Mesothelial cell of epicardium (in vitro differentiated cells): ENCODE measurements at regions not wholly inside any gene's neighbourhood (a gene's known extent, or its start where the extent isn't known, plus 50 kb on each side); places are given as distances from the start of the nearest gene placed in this dataset.

Experiments used
- DNase-seq, 2 experiments: peaks; one replicate each; pipeline ENCODE4 v3.0.0; 2021; ENCODE audit warnings: low spot score in 2 of 2; ENCODE audit not compliant: unreplicated experiment in 2 of 2
- H3K27ac Mint-ChIP-seq: 2 replicates; pipeline ENCODE4 v1.8.0; 2021; ENCODE audit warnings: mixed read lengths
- H3K27me3 Mint-ChIP-seq: 2 replicates; pipeline ENCODE4 v1.8.0; 2021; ENCODE audit warnings: low read depth, mixed read lengths
- H3K36me3 Mint-ChIP-seq: 2 replicates; pipeline ENCODE4 v1.8.0; 2021; ENCODE audit warnings: mixed read lengths
- H3K4me1 Mint-ChIP-seq: 2 replicates; pipeline ENCODE4 v1.8.0; 2021; ENCODE audit warnings: mixed read lengths
- H3K4me3 Mint-ChIP-seq: 2 replicates; pipeline ENCODE4 v1.8.0; 2021; ENCODE audit warnings: mild to moderate bottlenecking, moderate library complexity, mixed read lengths
- H3K9me3 Mint-ChIP-seq: 2 replicates; pipeline ENCODE4 v1.8.0; 2021; ENCODE audit warnings: mixed read lengths
- CTCF ChIP-seq: fragments of 200-600 bp; sonication (generic); IDR thresholded peaks from one replicate; pipeline ENCODE4 v1.5.0; 2021; ENCODE audit warnings: antibody characterized with exemption; ENCODE audit not compliant: unreplicated experiment

- Mint-ChIP-seq H3K27me3 (no peaks in the 10 kb centered on the region), H3K9me3 (peaks cover 10% of the 10 kb centered on the region), H3K27ac (no peak overlapping the region), H3K36me3 (no peaks in the 10 kb centered on the region), H3K4me1 (peaks cover 21% of the 10 kb centered on the region), H3K4me3 (no peak overlapping the region)
- TF ChIP-seq CTCF: no peak
- DNase-seq: no peak
Measured at GRCh38 chr3:70840106-70840870, 527.9 kb upstream of the MDFIC2 start.

GRCh38 chr3:70833239-70833960 is 521.0 kb upstream of the MDFIC2 start:
- Mint-ChIP-seq H3K27me3 (no peaks in the 10 kb centered on the region), H3K36me3 (no peaks in the 10 kb centered on the region), H3K9me3 (peaks cover 10% of the 10 kb centered on the region), H3K4me1 (peaks cover 17% of the 10 kb centered on the region), H3K4me3 (no peak overlapping the region), H3K27ac (no peak overlapping the region)
- DNase-seq: no peak
- TF ChIP-seq CTCF: no peak

GRCh38 chr3:70832834-70833205 is 520.4 kb upstream of the MDFIC2 start:
- Mint-ChIP-seq H3K9me3 (peaks cover 10% of the 10 kb centered on the region), H3K4me1 (peaks cover 22% of the 10 kb centered on the region), H3K4me3 (no peak overlapping the region), H3K27me3 (no peaks in the 10 kb centered on the region), H3K27ac (peak overlapping the region; percentile 3), H3K36me3 (no peaks in the 10 kb centered on the region)
- no peak for TF ChIP-seq CTCF
- no peak for DNase-seq

- Mint-ChIP-seq H3K9me3 (peaks cover 10% of the 10 kb centered on the region), H3K27ac (peak overlapping the region; percentile 3), H3K4me1 (peaks cover 22% of the 10 kb centered on the region), H3K36me3 (no peaks in the 10 kb centered on the region), H3K4me3 (no peak overlapping the region), H3K27me3 (no peaks in the 10 kb centered on the region)
- no peak for TF ChIP-seq CTCF
- DNase-seq: no peak
Measured at GRCh38 chr3:70832089-70832833, 519.8 kb upstream of the MDFIC2 start.

- Mint-ChIP-seq H3K36me3 (no peaks in the 10 kb centered on the region), H3K27ac (peak overlapping the region; percentile 80), H3K4me1 (peaks cover 26% of the 10 kb centered on the region), H3K9me3 (no peaks in the 10 kb centered on the region), H3K4me3 (no peak overlapping the region), H3K27me3 (no peaks in the 10 kb centered on the region)
- DNase-seq: no peak
- TF ChIP-seq CTCF: no peak
Measured at GRCh38 chr3:70829092-70829491, 516.7 kb upstream of the MDFIC2 start.
